HG03064 (cell line): ENCODE measurements at regions not wholly inside any gene's neighbourhood (a gene's known extent, or its start where the extent isn't known, plus 50 kb on each side); places are given as distances from the start of the nearest gene placed in this dataset.

Experiments
- ATAC-seq: cut with Tn5 transposase; IDR thresholded peaks from one replicate; pipeline ENCODE4 v1.9.1; 2021; ENCODE audit warnings: low read depth; ENCODE audit not compliant: unreplicated experiment

GRCh38 chr12:22893878-22894277 lies 268.9 kb downstream of the ETNK1 start:
- ATAC-seq = no peak

GRCh38 chr12:22899184-22899583 lies 274.2 kb downstream of the ETNK1 start:
- no peak for ATAC-seq

- ATAC-seq = no peak
Observed at GRCh38 chr12:22900401-22900800, 275.4 kb downstream of the ETNK1 start.

- ATAC-seq = no peak
Observed at GRCh38 chr12:22904485-22904884, 279.5 kb downstream of the ETNK1 start.

GRCh38 chr12:22916241-22916640 lies 291.3 kb downstream of the ETNK1 start:
- ATAC-seq = no peak

GRCh38 chr12:22916815-22917214 lies 291.8 kb downstream of the ETNK1 start:
- no peak for ATAC-seq

- ATAC-seq = no peak
Observed at GRCh38 chr12:22919883-22920282, 294.9 kb downstream of the ETNK1 start.

GRCh38 chr12:22923768-22924167 lies 298.8 kb downstream of the ETNK1 start:
- no peak for ATAC-seq

GRCh38 chr12:22924391-22924790 lies 299.4 kb downstream of the ETNK1 start:
- no peak for ATAC-seq

- ATAC-seq = no peak
Observed at GRCh38 chr12:22925623-22926022, 300.7 kb downstream of the ETNK1 start.

GRCh38 chr12:22932431-22932830 lies 307.5 kb downstream of the ETNK1 start:
- no peak for ATAC-seq

GRCh38 chr12:22935090-22935489 lies 310.1 kb downstream of the ETNK1 start:
- ATAC-seq = no peak

- ATAC-seq = no peak
Observed at GRCh38 chr12:22935501-22935900, 310.5 kb downstream of the ETNK1 start.

- ATAC-seq = no peak
Observed at GRCh38 chr12:22938323-22938722, 313.4 kb downstream of the ETNK1 start.

- no peak for ATAC-seq
Observed at GRCh38 chr12:22951206-22951605, 326.2 kb downstream of the ETNK1 start.

- ATAC-seq = no peak
Observed at GRCh38 chr12:22956690-22957089, 331.7 kb downstream of the ETNK1 start.

GRCh38 chr12:22967171-22967570 lies 342.2 kb downstream of the ETNK1 start:
- no peak for ATAC-seq

- no peak for ATAC-seq
Observed at GRCh38 chr12:22969521-22969920, 344.6 kb downstream of the ETNK1 start.

GRCh38 chr12:22971247-22971646 lies 346.3 kb downstream of the ETNK1 start:
- ATAC-seq = no peak

- no peak for ATAC-seq
Observed at GRCh38 chr12:22971701-22972191, 346.8 kb downstream of the ETNK1 start.

- no peak for ATAC-seq
Observed at GRCh38 chr12:22974865-22975264, 349.9 kb downstream of the ETNK1 start.

- no peak for ATAC-seq
Observed at GRCh38 chr12:22978962-22979361, 354.0 kb downstream of the ETNK1 start.

GRCh38 chr12:22979854-22980469 lies 355.0 kb downstream of the ETNK1 start:
- ATAC-seq = no peak
